ENCODE measurements at regions not wholly inside any gene's neighbourhood (a gene's known extent, or its start where the extent isn't known, plus 50 kb on each side); places are given as distances from the start of the nearest gene placed in this dataset.

DNA sequence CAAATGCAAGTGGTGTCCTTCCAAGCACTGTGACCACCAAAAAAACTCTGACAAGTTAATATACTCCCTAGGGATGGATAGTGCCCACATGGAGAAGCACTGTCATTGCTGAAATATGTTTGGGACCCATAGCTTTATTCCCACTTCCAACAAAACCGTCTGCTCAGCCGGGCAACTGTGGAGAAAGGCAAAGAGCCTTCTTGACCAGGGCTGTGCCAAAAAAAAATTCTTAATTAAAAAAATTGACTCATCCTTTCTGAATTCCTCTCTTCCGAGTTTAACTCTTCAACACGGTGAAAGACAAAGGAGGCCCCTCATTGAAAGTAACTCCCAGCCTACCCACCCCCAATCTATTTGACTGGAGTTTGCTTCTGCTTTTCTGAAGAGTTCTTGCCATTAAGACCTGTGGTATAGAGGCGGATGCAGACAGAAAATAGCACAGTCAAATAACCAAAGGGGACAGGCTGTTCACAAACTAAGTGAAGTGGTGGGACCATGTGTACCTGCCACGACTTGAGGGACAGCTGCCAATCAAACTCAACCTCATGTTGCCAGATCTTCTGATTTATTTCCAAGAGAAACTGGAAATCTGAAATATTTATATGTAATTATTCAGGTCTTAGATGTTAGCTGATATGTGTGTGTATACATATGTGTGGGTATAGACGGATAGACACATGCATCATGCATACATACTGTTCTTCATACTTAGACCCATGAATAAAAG is 135.4 kb upstream of the PFN2 start:
- H3K9me2 ChIP-seq (replicated peaks; ENCODE audit: insufficient read depth, low read length), result no peaks in the 10 kb centered on the region

DNA sequence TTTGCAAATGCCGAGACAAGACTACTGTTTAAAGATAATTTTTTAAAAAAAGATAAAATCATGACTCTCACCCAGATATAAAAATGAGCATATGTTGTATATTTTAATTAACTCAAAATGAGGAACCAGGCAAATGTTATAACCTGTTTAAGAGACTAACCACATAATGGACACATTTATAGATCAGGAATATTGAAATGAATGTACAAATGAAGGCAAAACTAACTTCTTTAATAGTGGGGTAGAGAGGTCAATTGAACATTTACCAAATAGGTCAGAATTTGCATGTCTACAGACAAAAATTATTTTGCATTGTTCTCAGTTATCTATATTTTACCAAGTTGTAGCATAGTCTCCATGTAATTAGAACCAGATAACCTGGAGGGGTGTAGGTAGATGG is 134.3 kb upstream of the PFN2 start:
- Histone ChIP-seq H3F3A (ENCODE audit: insufficient read depth) (no peaks in the 10 kb centered on the region), H3K27me3 (ENCODE audit: low read length) (no peaks in the 10 kb centered on the region), H3K79me2 (ENCODE audit: insufficient read depth, low read length) (no peaks in the 10 kb centered on the region), H3K4me3 (ENCODE audit: insufficient read depth, low read length, poor library complexity, severe bottlenecking) (no peak overlapping the region), H3K4me2 (ENCODE audit: low read depth, low read length, poor library complexity, severe bottlenecking) (no peak overlapping the region), H4K20me1 (ENCODE audit: low read depth, low read length) (no peaks in the 10 kb centered on the region), H3K9ac (ENCODE audit: low read length) (no peak overlapping the region), H2AFZ (ENCODE audit: low read depth, low read length, severe bottlenecking) (no peak overlapping the region), H3K9me3 (ENCODE audit: insufficient read depth, low read length) (no peaks in the 10 kb centered on the region), H3K36me3 (ENCODE audit: low read length) (no peaks in the 10 kb centered on the region), H3K9me2 (replicated peaks; ENCODE audit: insufficient read depth, low read length) (no peaks in the 10 kb centered on the region), H3K27ac (ENCODE audit: low read depth, low read length) (no peak overlapping the region)
- TF ChIP-seq, protein P1, sequence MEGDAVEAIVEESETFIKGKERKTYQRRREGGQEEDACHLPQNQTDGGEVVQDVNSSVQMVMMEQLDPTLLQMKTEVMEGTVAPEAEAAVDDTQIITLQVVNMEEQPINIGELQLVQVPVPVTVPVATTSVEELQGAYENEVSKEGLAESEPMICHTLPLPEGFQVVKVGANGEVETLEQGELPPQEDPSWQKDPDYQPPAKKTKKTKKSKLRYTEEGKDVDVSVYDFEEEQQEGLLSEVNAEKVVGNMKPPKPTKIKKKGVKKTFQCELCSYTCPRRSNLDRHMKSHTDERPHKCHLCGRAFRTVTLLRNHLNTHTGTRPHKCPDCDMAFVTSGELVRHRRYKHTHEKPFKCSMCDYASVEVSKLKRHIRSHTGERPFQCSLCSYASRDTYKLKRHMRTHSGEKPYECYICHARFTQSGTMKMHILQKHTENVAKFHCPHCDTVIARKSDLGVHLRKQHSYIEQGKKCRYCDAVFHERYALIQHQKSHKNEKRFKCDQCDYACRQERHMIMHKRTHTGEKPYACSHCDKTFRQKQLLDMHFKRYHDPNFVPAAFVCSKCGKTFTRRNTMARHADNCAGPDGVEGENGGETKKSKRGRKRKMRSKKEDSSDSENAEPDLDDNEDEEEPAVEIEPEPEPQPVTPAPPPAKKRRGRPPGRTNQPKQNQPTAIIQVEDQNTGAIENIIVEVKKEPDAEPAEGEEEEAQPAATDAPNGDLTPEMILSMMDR (IDR thresholded peaks at IDR 0.05; ENCODE audit: insufficient read depth, low read length, poor library complexity, severe bottlenecking), result no peak
- TF ChIP-seq EZH2phosphoT487 (conservative IDR thresholded peaks at IDR 0.05; ENCODE audit: low read length), result no peak

More for the DNA sequence above, 135.4 kb upstream of the PFN2 start:
- no peak for TF ChIP-seq EZH2phosphoT487 (conservative IDR thresholded peaks at IDR 0.05; ENCODE audit: low read length)
- TF ChIP-seq, protein P1 (IDR thresholded peaks at IDR 0.05; ENCODE audit: insufficient read depth, low read length, poor library complexity, severe bottlenecking), result no peak
- Histone ChIP-seq H3K4me2 (ENCODE audit: low read depth, low read length, poor library complexity, severe bottlenecking) (no peak overlapping the region), H2AFZ (ENCODE audit: low read depth, low read length, severe bottlenecking) (no peak overlapping the region), H3F3A (ENCODE audit: insufficient read depth) (no peaks in the 10 kb centered on the region), H3K36me3 (ENCODE audit: low read length) (no peaks in the 10 kb centered on the region), H3K27ac (ENCODE audit: low read depth, low read length) (no peak overlapping the region), H3K79me2 (ENCODE audit: insufficient read depth, low read length) (no peaks in the 10 kb centered on the region), H3K9me3 (ENCODE audit: insufficient read depth, low read length) (no peaks in the 10 kb centered on the region), H3K27me3 (ENCODE audit: low read length) (no peaks in the 10 kb centered on the region), H3K9ac (ENCODE audit: low read length) (no peak overlapping the region), H4K20me1 (ENCODE audit: low read depth, low read length) (no peaks in the 10 kb centered on the region), H3K4me3 (ENCODE audit: insufficient read depth, low read length, poor library complexity, severe bottlenecking) (no peak overlapping the region)

DNA sequence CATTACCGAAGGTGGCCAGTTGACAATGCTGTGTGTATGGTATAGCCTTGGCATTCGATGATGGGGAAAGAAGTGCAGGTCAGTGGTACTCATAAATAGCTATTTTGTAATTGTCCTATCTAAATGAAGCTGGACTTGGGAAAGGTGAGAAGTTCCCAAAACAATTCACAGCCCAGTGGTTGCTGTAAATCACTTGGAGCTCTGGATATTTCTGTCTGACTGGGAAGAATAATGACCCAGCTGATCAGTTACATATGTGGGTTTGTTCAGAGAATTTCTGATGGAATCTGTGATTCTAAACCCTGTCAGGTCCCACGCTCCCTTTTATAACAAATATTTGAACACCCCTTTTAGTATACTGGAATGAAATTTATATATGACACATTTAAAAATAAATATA is 133.9 kb upstream of the PFN2 start:
- H3K9me2 ChIP-seq (replicated peaks; ENCODE audit: insufficient read depth, low read length), result no peaks in the 10 kb centered on the region
- H3K36me3 ChIP-seq (ENCODE audit: low read length), result no peaks in the 10 kb centered on the region
- no peak overlapping the region for H2AFZ ChIP-seq (ENCODE audit: low read depth, low read length, severe bottlenecking)
- no peak overlapping the region for H3K4me2 ChIP-seq (ENCODE audit: low read depth, low read length, poor library complexity, severe bottlenecking)
- TF ChIP-seq, protein P1 (IDR thresholded peaks at IDR 0.05; ENCODE audit: insufficient read depth, low read length, poor library complexity, severe bottlenecking), result no peak
- no peaks in the 10 kb centered on the region for H3K27me3 ChIP-seq (ENCODE audit: low read length)
- no peak overlapping the region for H3K27ac ChIP-seq (ENCODE audit: low read depth, low read length)
- no peaks in the 10 kb centered on the region for H4K20me1 ChIP-seq (ENCODE audit: low read depth, low read length)
- no peaks in the 10 kb centered on the region for H3K79me2 ChIP-seq (ENCODE audit: insufficient read depth, low read length)
- no peaks in the 10 kb centered on the region for H3K9me3 ChIP-seq (ENCODE audit: insufficient read depth, low read length)
- H3K4me3 ChIP-seq (ENCODE audit: insufficient read depth, low read length, poor library complexity, severe bottlenecking), result no peak overlapping the region
- no peaks in the 10 kb centered on the region for H3F3A ChIP-seq (ENCODE audit: insufficient read depth)
- H3K9ac ChIP-seq (ENCODE audit: low read length), result no peak overlapping the region
